WTC11 (cell line): ENCODE measurements at regions not wholly inside any gene's neighbourhood (a gene's known extent, or its start where the extent isn't known, plus 50 kb on each side); places are given as distances from the start of the nearest gene placed in this dataset.

Source experiments
- ATAC-seq: fragments of 200-7000 bp; cut with Tn5 transposase; 2 replicates; pipeline ENCODE4 v1.10.0; 2021; ENCODE audit warnings: mild to moderate bottlenecking, moderate library complexity
- CTCF ChIA-PET: fragments of 300-600 bp; sonication (Branson Sonifier 250); formaldehyde crosslinking; loops from one replicate; lab custom pipeline; 2021; ENCODE audit warnings: antibody characterized with exemption; lab: Charles Lee
- POLR2A ChIA-PET: fragments of 350-600 bp; sonication (Branson Sonifier 250); formaldehyde crosslinking; loops from one replicate; lab custom pipeline; 2021; ENCODE audit warnings: antibody characterized with exemption; lab: Charles Lee
- DNase-seq: peaks from one replicate; pipeline ENCODE4 v3.0.0; 2021; ENCODE audit warnings: low spot score
- H3K27ac Mint-ChIP-seq: 2 replicates; pipeline ENCODE4 v1.8.0; 2021; ENCODE audit warnings: mixed read lengths
- H3K27me3 Mint-ChIP-seq: 2 replicates; pipeline ENCODE4 v1.8.0; 2021; ENCODE audit warnings: low read depth, mild to moderate bottlenecking, moderate library complexity, mixed read lengths
- H3K36me3 Mint-ChIP-seq: 2 replicates; pipeline ENCODE4 v1.8.0; 2021; ENCODE audit warnings: mixed read lengths
- H3K4me1 Mint-ChIP-seq: 2 replicates; pipeline ENCODE4 v1.8.0; 2022; ENCODE audit warnings: mixed read lengths
- H3K4me3 Mint-ChIP-seq: 2 replicates; pipeline ENCODE4 v1.8.0; 2021; ENCODE audit warnings: mild to moderate bottlenecking, moderate library complexity, mixed read lengths
- H3K9me3 Mint-ChIP-seq: 2 replicates; pipeline ENCODE4 v1.8.0; 2021; ENCODE audit warnings: mixed read lengths
- CREM ChIP-seq: sonication (generic); formaldehyde crosslinking; IDR thresholded peaks from 2 replicates; pipeline ENCODE4 v1.8.1; 2022; ENCODE audit warnings: mild to moderate bottlenecking, missing genetic modification reagents, moderate library complexity
- ELF4 ChIP-seq: sonication (generic); formaldehyde crosslinking; IDR thresholded peaks from 2 replicates; pipeline ENCODE4 v1.8.1; 2022; ENCODE audit warnings: low read depth, mild to moderate bottlenecking, moderate library complexity, missing genetic modification reagents
- HMGA2 ChIP-seq: fragments of 250-450 bp; sonication (Bioruptor Pico); IDR thresholded peaks from 2 replicates; pipeline ENCODE4 v1.4.0; 2021; ENCODE audit warnings: mild to moderate bottlenecking, moderate library complexity
- IRF2 ChIP-seq: sonication (generic); formaldehyde crosslinking; IDR thresholded peaks from 2 replicates; pipeline ENCODE4 v1.8.0; 2022; ENCODE audit warnings: low read depth, missing genetic modification reagents, borderline replicate concordance
- NFE2L1 ChIP-seq: sonication (generic); formaldehyde crosslinking; IDR thresholded peaks from 2 replicates; pipeline ENCODE4 v1.8.1; 2023; ENCODE audit warnings: missing genetic modification reagents
- NR2C2 ChIP-seq: sonication (generic); formaldehyde crosslinking; IDR thresholded peaks from 2 replicates; pipeline ENCODE4 v1.8.0; 2022; ENCODE audit warnings: mild to moderate bottlenecking, missing genetic modification reagents
- TP53 ChIP-seq: sonication (generic); formaldehyde crosslinking; IDR thresholded peaks from 2 replicates; pipeline ENCODE4 v1.8.1; 2023; ENCODE audit warnings: mild to moderate bottlenecking, missing genetic modification reagents
- ZNF138 ChIP-seq: sonication (generic); formaldehyde crosslinking; conservative IDR thresholded peaks from 2 replicates; pipeline ENCODE4 v1.8.1; 2022; ENCODE audit warnings: mild to moderate bottlenecking, moderate library complexity, missing genetic modification reagents
- ZNF671 ChIP-seq: fragments of 250-450 bp; sonication (Bioruptor Pico); IDR thresholded peaks from 2 replicates; pipeline ENCODE4 v1.8.0; 2021; ENCODE audit warnings: mild to moderate bottlenecking
- TF ChIP-seq, protein P1 (sequence below): fragments of 250-450 bp; sonication (Bioruptor Pico); IDR thresholded peaks from 2 replicates; pipeline ENCODE4 v1.9.0; 2021; ENCODE audit warnings: moderate library complexity, mild to moderate bottlenecking, inconsistent platforms, borderline replicate concordance
- TF ChIP-seq, protein P2 (sequence below): fragments of 250-450 bp; sonication (Bioruptor Pico); IDR thresholded peaks from 2 replicates; pipeline ENCODE4 v2.1.2; 2022; ENCODE audit warnings: mild to moderate bottlenecking, moderate library complexity
- TF ChIP-seq, protein P3 (sequence below): sonication (generic); formaldehyde crosslinking; IDR thresholded peaks from 2 replicates; pipeline ENCODE4 v1.8.1; 2023; ENCODE audit warnings: mild to moderate bottlenecking, missing genetic modification reagents
- TF ChIP-seq, protein P4 (sequence below): sonication (generic); formaldehyde crosslinking; IDR thresholded peaks from 2 replicates; pipeline ENCODE4 v1.8.1; 2022; ENCODE audit warnings: low read depth, missing genetic modification reagents, borderline replicate concordance
- TF ChIP-seq, protein P5 (sequence below): sonication (generic); formaldehyde crosslinking; IDR thresholded peaks from 2 replicates; pipeline ENCODE4 v1.8.1; 2023; ENCODE audit warnings: mild to moderate bottlenecking, missing genetic modification reagents, moderate library complexity
- TF ChIP-seq, protein P6 (sequence below): sonication (generic); formaldehyde crosslinking; IDR thresholded peaks from 2 replicates; pipeline ENCODE4 v1.8.1; 2023; ENCODE audit warnings: mild to moderate bottlenecking, moderate library complexity, missing genetic modification reagents
- TF ChIP-seq, protein P7 (sequence below): sonication (generic); formaldehyde crosslinking; IDR thresholded peaks from 2 replicates; pipeline ENCODE4 v1.8.0; 2022; ENCODE audit warnings: missing genetic modification reagents
- TF ChIP-seq, protein P8 (sequence below): sonication (generic); formaldehyde crosslinking; IDR thresholded peaks from 2 replicates; pipeline ENCODE4 v1.8.0; 2023; ENCODE audit warnings: missing genetic modification reagents
- TF ChIP-seq, protein P9 (sequence below): sonication (generic); formaldehyde crosslinking; IDR thresholded peaks from 2 replicates; pipeline ENCODE4 v1.8.0; 2022; ENCODE audit warnings: mild to moderate bottlenecking, missing genetic modification reagents
- TF ChIP-seq, protein P10 (sequence below): sonication (generic); formaldehyde crosslinking; IDR thresholded peaks from 2 replicates; pipeline ENCODE4 v1.8.1; 2023; ENCODE audit warnings: mild to moderate bottlenecking, missing genetic modification reagents, moderate library complexity

DNA sequence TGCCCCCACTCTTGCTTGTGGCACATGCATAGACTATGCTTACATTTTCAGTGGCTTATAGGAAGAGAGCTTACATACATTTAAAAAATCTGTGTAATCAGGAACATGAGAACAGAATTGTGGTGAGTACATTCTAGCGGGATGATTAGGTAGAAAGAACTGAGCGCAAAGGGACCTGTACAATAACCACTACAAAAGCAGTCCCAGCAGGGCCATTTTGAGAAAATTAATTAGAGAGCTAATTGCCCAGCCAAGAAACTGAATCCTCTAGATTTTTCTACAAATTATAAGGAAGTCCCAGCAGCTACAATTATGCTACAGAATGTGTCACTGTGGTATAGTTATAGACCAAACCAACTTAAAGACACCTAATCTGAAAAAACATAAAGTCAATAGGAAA lies 105.6 kb upstream of the TNFAIP3 start:
- POLR2A ChIA-PET, result no interaction called here
- TF ChIP-seq, protein P1, sequence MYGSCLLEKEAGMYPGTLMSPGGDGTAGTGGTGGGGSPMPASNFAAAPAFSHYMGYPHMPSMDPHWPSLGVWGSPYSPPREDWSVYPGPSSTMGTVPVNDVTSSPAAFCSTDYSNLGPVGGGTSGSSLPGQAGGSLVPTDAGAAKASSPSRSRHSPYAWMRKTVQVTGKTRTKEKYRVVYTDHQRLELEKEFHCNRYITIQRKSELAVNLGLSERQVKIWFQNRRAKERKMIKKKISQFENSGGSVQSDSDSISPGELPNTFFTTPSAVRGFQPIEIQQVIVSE (CRISPR knock-in tag), result no peak
- TF ChIP-seq CREM (CRISPR knock-in tag) (no peak), ZNF671 (no peak), IRF2 (CRISPR knock-in tag) (no peak), ELF4 (no peak), HMGA2 (no peak), NFE2L1 (CRISPR knock-in tag) (no peak), ZNF138 (CRISPR knock-in tag) (no peak), NR2C2 (CRISPR knock-in tag) (no peak), TP53 (CRISPR knock-in tag) (no peak)
- TF ChIP-seq, protein P2, sequence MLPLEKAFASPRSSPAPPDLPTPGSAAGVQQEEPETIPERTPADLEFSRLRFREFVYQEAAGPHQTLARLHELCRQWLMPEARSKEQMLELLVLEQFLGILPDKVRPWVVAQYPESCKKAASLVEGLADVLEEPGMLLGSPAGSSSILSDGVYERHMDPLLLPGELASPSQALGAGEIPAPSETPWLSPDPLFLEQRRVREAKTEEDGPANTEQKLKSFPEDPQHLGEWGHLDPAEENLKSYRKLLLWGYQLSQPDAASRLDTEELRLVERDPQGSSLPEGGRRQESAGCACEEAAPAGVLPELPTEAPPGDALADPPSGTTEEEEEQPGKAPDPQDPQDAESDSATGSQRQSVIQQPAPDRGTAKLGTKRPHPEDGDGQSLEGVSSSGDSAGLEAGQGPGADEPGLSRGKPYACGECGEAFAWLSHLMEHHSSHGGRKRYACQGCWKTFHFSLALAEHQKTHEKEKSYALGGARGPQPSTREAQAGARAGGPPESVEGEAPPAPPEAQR (CRISPR knock-in tag), result no peak
- TF ChIP-seq, protein P3, sequence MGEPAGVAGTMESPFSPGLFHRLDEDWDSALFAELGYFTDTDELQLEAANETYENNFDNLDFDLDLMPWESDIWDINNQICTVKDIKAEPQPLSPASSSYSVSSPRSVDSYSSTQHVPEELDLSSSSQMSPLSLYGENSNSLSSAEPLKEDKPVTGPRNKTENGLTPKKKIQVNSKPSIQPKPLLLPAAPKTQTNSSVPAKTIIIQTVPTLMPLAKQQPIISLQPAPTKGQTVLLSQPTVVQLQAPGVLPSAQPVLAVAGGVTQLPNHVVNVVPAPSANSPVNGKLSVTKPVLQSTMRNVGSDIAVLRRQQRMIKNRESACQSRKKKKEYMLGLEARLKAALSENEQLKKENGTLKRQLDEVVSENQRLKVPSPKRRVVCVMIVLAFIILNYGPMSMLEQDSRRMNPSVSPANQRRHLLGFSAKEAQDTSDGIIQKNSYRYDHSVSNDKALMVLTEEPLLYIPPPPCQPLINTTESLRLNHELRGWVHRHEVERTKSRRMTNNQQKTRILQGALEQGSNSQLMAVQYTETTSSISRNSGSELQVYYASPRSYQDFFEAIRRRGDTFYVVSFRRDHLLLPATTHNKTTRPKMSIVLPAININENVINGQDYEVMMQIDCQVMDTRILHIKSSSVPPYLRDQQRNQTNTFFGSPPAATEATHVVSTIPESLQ (CRISPR knock-in tag), result no peak
- TF ChIP-seq, protein P4, sequence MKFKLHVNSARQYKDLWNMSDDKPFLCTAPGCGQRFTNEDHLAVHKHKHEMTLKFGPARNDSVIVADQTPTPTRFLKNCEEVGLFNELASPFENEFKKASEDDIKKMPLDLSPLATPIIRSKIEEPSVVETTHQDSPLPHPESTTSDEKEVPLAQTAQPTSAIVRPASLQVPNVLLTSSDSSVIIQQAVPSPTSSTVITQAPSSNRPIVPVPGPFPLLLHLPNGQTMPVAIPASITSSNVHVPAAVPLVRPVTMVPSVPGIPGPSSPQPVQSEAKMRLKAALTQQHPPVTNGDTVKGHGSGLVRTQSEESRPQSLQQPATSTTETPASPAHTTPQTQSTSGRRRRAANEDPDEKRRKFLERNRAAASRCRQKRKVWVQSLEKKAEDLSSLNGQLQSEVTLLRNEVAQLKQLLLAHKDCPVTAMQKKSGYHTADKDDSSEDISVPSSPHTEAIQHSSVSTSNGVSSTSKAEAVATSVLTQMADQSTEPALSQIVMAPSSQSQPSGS (CRISPR knock-in tag), result no peak
- TF ChIP-seq, protein P5, sequence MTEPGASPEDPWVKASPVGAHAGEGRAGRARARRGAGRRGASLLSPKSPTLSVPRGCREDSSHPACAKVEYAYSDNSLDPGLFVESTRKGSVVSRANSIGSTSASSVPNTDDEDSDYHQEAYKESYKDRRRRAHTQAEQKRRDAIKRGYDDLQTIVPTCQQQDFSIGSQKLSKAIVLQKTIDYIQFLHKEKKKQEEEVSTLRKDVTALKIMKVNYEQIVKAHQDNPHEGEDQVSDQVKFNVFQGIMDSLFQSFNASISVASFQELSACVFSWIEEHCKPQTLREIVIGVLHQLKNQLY (CRISPR knock-in tag), result no peak
- TF ChIP-seq, protein P6, sequence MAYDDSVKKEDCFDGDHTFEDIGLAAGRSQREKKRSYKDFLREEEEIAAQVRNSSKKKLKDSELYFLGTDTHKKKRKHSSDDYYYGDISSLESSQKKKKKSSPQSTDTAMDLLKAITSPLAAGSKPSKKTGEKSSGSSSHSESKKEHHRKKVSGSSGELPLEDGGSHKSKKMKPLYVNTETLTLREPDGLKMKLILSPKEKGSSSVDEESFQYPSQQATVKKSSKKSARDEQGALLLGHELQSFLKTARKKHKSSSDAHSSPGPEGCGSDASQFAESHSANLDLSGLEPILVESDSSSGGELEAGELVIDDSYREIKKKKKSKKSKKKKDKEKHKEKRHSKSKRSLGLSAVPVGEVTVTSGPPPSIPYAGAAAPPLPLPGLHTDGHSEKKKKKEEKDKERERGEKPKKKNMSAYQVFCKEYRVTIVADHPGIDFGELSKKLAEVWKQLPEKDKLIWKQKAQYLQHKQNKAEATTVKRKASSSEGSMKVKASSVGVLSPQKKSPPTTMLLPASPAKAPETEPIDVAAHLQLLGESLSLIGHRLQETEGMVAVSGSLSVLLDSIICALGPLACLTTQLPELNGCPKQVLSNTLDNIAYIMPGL, result no peak
- TF ChIP-seq, protein P7, sequence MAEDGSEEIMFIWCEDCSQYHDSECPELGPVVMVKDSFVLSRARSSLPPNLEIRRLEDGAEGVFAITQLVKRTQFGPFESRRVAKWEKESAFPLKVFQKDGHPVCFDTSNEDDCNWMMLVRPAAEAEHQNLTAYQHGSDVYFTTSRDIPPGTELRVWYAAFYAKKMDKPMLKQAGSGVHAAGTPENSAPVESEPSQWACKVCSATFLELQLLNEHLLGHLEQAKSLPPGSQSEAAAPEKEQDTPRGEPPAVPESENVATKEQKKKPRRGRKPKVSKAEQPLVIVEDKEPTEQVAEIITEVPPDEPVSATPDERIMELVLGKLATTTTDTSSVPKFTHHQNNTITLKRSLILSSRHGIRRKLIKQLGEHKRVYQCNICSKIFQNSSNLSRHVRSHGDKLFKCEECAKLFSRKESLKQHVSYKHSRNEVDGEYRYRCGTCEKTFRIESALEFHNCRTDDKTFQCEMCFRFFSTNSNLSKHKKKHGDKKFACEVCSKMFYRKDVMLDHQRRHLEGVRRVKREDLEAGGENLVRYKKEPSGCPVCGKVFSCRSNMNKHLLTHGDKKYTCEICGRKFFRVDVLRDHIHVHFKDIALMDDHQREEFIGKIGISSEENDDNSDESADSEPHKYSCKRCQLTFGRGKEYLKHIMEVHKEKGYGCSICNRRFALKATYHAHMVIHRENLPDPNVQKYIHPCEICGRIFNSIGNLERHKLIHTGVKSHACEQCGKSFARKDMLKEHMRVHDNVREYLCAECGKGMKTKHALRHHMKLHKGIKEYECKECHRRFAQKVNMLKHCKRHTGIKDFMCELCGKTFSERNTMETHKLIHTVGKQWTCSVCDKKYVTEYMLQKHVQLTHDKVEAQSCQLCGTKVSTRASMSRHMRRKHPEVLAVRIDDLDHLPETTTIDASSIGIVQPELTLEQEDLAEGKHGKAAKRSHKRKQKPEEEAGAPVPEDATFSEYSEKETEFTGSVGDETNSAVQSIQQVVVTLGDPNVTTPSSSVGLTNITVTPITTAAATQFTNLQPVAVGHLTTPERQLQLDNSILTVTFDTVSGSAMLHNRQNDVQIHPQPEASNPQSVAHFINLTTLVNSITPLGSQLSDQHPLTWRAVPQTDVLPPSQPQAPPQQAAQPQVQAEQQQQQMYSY (CRISPR knock-in tag), result no peak
- TF ChIP-seq, protein P8, sequence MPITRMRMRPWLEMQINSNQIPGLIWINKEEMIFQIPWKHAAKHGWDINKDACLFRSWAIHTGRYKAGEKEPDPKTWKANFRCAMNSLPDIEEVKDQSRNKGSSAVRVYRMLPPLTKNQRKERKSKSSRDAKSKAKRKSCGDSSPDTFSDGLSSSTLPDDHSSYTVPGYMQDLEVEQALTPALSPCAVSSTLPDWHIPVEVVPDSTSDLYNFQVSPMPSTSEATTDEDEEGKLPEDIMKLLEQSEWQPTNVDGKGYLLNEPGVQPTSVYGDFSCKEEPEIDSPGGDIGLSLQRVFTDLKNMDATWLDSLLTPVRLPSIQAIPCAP (CRISPR knock-in tag), result no peak
- TF ChIP-seq, protein P9, sequence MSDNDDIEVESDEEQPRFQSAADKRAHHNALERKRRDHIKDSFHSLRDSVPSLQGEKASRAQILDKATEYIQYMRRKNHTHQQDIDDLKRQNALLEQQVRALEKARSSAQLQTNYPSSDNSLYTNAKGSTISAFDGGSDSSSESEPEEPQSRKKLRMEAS (CRISPR knock-in tag), result no peak
- TF ChIP-seq, protein P10, sequence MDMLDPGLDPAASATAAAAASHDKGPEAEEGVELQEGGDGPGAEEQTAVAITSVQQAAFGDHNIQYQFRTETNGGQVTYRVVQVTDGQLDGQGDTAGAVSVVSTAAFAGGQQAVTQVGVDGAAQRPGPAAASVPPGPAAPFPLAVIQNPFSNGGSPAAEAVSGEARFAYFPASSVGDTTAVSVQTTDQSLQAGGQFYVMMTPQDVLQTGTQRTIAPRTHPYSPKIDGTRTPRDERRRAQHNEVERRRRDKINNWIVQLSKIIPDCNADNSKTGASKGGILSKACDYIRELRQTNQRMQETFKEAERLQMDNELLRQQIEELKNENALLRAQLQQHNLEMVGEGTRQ (CRISPR knock-in tag), result no peak
- no peaks in the 10 kb centered on the region for H3K9me3 Mint-ChIP-seq
- ATAC-seq, result no peak
- no peak overlapping the region for H3K27ac Mint-ChIP-seq
- H3K4me1 Mint-ChIP-seq, result no peaks in the 10 kb centered on the region
- no peaks in the 10 kb centered on the region for H3K36me3 Mint-ChIP-seq
- CTCF ChIA-PET, result interaction anchor here (1.1 kb wide), 1 partner anchor 38 kb away, joined by 4 read pairs; no protein-coding TSS in a partner anchor
- no peak overlapping the region for H3K4me3 Mint-ChIP-seq
- H3K27me3 Mint-ChIP-seq, result no peaks in the 10 kb centered on the region
- no peak for DNase-seq
